Panc1 (cell line): ENCODE measurements at regions not wholly inside any gene's neighbourhood (a gene's known extent, or its start where the extent isn't known, plus 50 kb on each side); places are given as distances from the start of the nearest gene placed in this dataset.

Source experiments
- ATAC-seq: fragments of 200-7000 bp; cut with Tn5 transposase; 2 replicates; pipeline ENCODE4 v1.9.1; 2020; ENCODE audit warnings: mild to moderate bottlenecking, moderate library complexity
- BruUV-seq: library from RNA; stranded (reverse); fragments of 400-500 nt; replicated peaks from 2 replicates; lab custom pipeline; 2021; lab: Mats Ljungman, UMichigan
- CTCF ChIA-PET: fragments of 300-600 bp; sonication (Branson Sonifier 250); formaldehyde crosslinking; loops from one replicate; lab custom pipeline; 2022; ENCODE audit warnings: antibody characterized with exemption; lab: Charles Lee
- POLR2A ChIA-PET: fragments of 300-600 bp; sonication (Branson Sonifier 250); formaldehyde crosslinking; loops from one replicate; lab custom pipeline; 2022; ENCODE audit warnings: antibody characterized with exemption; lab: Charles Lee
- DNase-seq: peaks from one replicate; pipeline ENCODE4 v3.0.0-alpha.2; 2010; ENCODE audit warnings: low read depth, low spot score
- H3K27ac ChIP-seq: 2 replicates; pipeline ENCODE4 v1.5.1; 2011; ENCODE audit warnings: mild to moderate bottlenecking, low read length, inconsistent platforms
- H3K27me3 ChIP-seq: fragments of 200-500 bp; sonication (Bioruptor generic); 2 replicates; pipeline ENCODE4 v1.6.0; 2014; ENCODE audit warnings: low read length, inconsistent platforms; ENCODE audit not compliant: control insufficient read depth, insufficient read depth
- H3K36me3 ChIP-seq: fragments of 200-500 bp; sonication (Bioruptor generic); 2 replicates; pipeline ENCODE4 v1.5.1; 2014; ENCODE audit warnings: inconsistent platforms, mild to moderate bottlenecking, low read length, moderate library complexity; ENCODE audit not compliant: control insufficient read depth, insufficient read depth
- H3K4me1 ChIP-seq: 2 replicates; pipeline ENCODE4 v1.5.1; 2011; ENCODE audit warnings: inconsistent platforms, mild to moderate bottlenecking, low read length, moderate library complexity; ENCODE audit not compliant: control insufficient read depth, insufficient read depth
- H3K4me3 ChIP-seq, 2 experiments: 2 replicates each; pipeline ENCODE4 v1.5.1; 2011 to 2012; ENCODE audit warnings: low read depth in 2 of 2, low read length in 2 of 2, mild to moderate bottlenecking in 2 of 2, inconsistent platforms in 1 of 2, moderate library complexity in 1 of 2
- H3K9me3 ChIP-seq: fragments of 200-500 bp; sonication (Bioruptor generic); 2 replicates; pipeline ENCODE4 v1.5.1; 2014; ENCODE audit warnings: low read depth, mild to moderate bottlenecking, inconsistent platforms, low read length, moderate library complexity; ENCODE audit not compliant: control insufficient read depth, insufficient read depth
- CTCF ChIP-seq: fragments of 450-650 bp; IDR thresholded peaks from 2 replicates; pipeline ENCODE4 v1.5.1; 2017; ENCODE audit warnings: mild to moderate bottlenecking
- POLR2AphosphoS5 ChIP-seq: IDR thresholded peaks from 2 replicates; pipeline ENCODE4 v1.6.1; 2012; ENCODE audit warnings: mild to moderate bottlenecking, low read depth, low read length, moderate library complexity
- REST ChIP-seq, 2 experiments: IDR thresholded peaks; 2 replicates each; pipeline ENCODE4 v1.6.1; 2011 to 2012; ENCODE audit warnings: low read depth in 2 of 2, control low read depth in 1 of 2, low read length in 1 of 2, mild to moderate bottlenecking in 1 of 2, moderate library complexity in 1 of 2; ENCODE audit not compliant: insufficient read depth in 1 of 2
- SIN3A ChIP-seq: IDR thresholded peaks from 2 replicates; pipeline ENCODE4 v1.6.1; 2012; ENCODE audit warnings: low read depth, mild to moderate bottlenecking, low read length, moderate library complexity, borderline replicate concordance; ENCODE audit not compliant: insufficient read depth
- TCF7L2 ChIP-seq: IDR thresholded peaks from 2 replicates; pipeline ENCODE4 v1.6.1; 2011; ENCODE audit warnings: mild to moderate bottlenecking, low read depth, low read length, inconsistent platforms
- in situ Hi-C: cut with HindIII; loops from 2 replicates; pipeline ENCODE4 v1.10.0; 2016; ENCODE audit warnings: low sequenced_read_pairs, low pct_unique_long_range_greater_than_20kb
- intact Hi-C: fragments of 100-400 bp; cut with micrococcal nuclease; formaldehyde crosslinking; loops from one replicate; pipeline ENCODE4 v1.10.0; 2022; ENCODE audit not compliant: unreplicated experiment

GRCh38 chr2:52904355-52904891 is 863.2 kb upstream of the CHAC2 start:
- intact Hi-C loops: no loop called here
- Histone ChIP-seq H3K9me3 (peaks cover 6% of the 10 kb centered on the region; the same call in 1 of the 2 replicates), H3K27ac (no peak overlapping the region), H3K36me3 (no peaks in the 10 kb centered on the region), H3K4me3 (no peak overlapping the region), H3K27me3 (no peaks in the 10 kb centered on the region), H3K4me1 (no peaks in the 10 kb centered on the region)
- in situ Hi-C loops: no loop called here
- ATAC-seq (no peak), DNase-seq (no peak)
- POLR2A ChIA-PET: no interaction called here
- BruUV-seq: no TSS peak
- TF ChIP-seq TCF7L2 (no peak), REST (IDR thresholded peaks at IDR 0.05; ENCODE audit: insufficient read depth in 1 of 2, low read depth in 2 of 2, low read length in 1 of 2) (no peak), CTCF (no peak), SIN3A (no peak), POLR2AphosphoS5 (no peak)
- CTCF ChIA-PET: no interaction called here

- ATAC-seq (no peak), DNase-seq (no peak)
- intact Hi-C loops: no loop called here
- BruUV-seq: no TSS peak
- no peaks in the 10 kb centered on the region for H3K4me1 ChIP-seq
- H3K27me3 ChIP-seq: no peaks in the 10 kb centered on the region
- in situ Hi-C loops: no loop called here
- TF ChIP-seq CTCF: no peak
- no peak for TF ChIP-seq SIN3A
- TF ChIP-seq REST (IDR thresholded peaks at IDR 0.05; ENCODE audit: insufficient read depth in 1 of 2, low read depth in 2 of 2, low read length in 1 of 2): no peak
- TF ChIP-seq TCF7L2: no peak
- no peak for TF ChIP-seq POLR2AphosphoS5
- H3K9me3 ChIP-seq: peaks cover 8% of the 10 kb centered on the region; the same call in 1 of the 2 replicates
- H3K27ac ChIP-seq: no peak overlapping the region
- POLR2A ChIA-PET: no interaction called here
- no peak overlapping the region for H3K4me3 ChIP-seq
- no peaks in the 10 kb centered on the region for H3K36me3 ChIP-seq
- CTCF ChIA-PET: no interaction called here
Measured at GRCh38 chr2:52897511-52898044, 870.0 kb upstream of the CHAC2 start.
